ENCODE measurements at regions not wholly inside any gene's neighbourhood (a gene's known extent, or its start where the extent isn't known, plus 50 kb on each side); places are given as distances from the start of the nearest gene placed in this dataset.

- Mint-ChIP-seq H3K4me3 (no peak overlapping the region), H3K9me3 (ENCODE audit: insufficient read depth) (no peaks in the 10 kb centered on the region), H3K27me3 (no peaks in the 10 kb centered on the region), H3K4me1 (no peaks in the 10 kb centered on the region), H3K27ac (no peak overlapping the region)
- Histone ChIP-seq H3K27me3 (replicated peaks in 1 of 4; ENCODE audit: control extremely low read depth in 1 of 4, control insufficient read depth in 3 of 4, insufficient read depth in 4 of 4, low read length in 3 of 4) (no peaks in the 10 kb centered on the region), H3K36me3 (replicated peaks in 1 of 2; ENCODE audit: control extremely low read depth in 1 of 2, control insufficient read depth in 1 of 2, extremely low read depth in 1 of 2, insufficient read depth in 2 of 2, low read length in 1 of 2) (no peaks in the 10 kb centered on the region), H3K9me3 (ENCODE audit: control extremely low read depth in 1 of 3, control insufficient read depth in 2 of 3, insufficient read depth in 1 of 3, low read length in 2 of 3) (peaks cover 0 to 4% (median 0%) of the 10 kb centered on the region in 3 donors), H3K27ac (ENCODE audit: low read length in 2 of 2) (no peak overlapping the region), H3K4me2 (replicated peaks; ENCODE audit: low read depth, low read length, poor library complexity, severe bottlenecking) (no peak overlapping the region), H2AFZ (ENCODE audit: insufficient read depth, low read depth, low read length, poor library complexity, severe bottlenecking) (no peak overlapping the region), H4K20me1 (ENCODE audit: control insufficient read depth, insufficient read depth, low read length, poor library complexity, severe bottlenecking) (no peaks in the 10 kb centered on the region), H3K9ac (ENCODE audit: low read length) (no peak overlapping the region), H3K79me2 (ENCODE audit: control insufficient read depth, insufficient read depth, low read length) (no peaks in the 10 kb centered on the region), H3K4me3 (ENCODE audit: control extremely low read depth in 1 of 5, extremely low read depth in 1 of 5, insufficient read depth in 1 of 5, low read depth in 2 of 5, low read length in 4 of 5) (no peak overlapping the region), H3K4me1 (ENCODE audit: control insufficient read depth in 2 of 2, insufficient read depth in 2 of 2, low read length in 2 of 2) (no peaks in the 10 kb centered on the region)
- no peak for ATAC-seq (ENCODE audit: low read depth)
- no peak for DNase-seq
- TF ChIP-seq CTCF (IDR thresholded peaks at IDR 0.05) = no peak
- no peak for TF ChIP-seq EZH2 (IDR thresholded peaks at IDR 0.05; ENCODE audit: borderline replicate concordance, insufficient read depth, low read depth, low read length, poor library complexity, severe bottlenecking)
- ChIA-PET POLR2A (no interaction called here), CTCF (no interaction called here)
- intact Hi-C loops (cut with micrococcal nuclease) = no loop called here
- WGBS (ENCODE audit: insufficient coverage) = 89% methylated on average over 4 of the region's 8 CpGs
Observed at GRCh38 chr11:56846631-56847576, 98.4 kb upstream of the OR9G4 start.

- no peaks in the 10 kb centered on the region for H3K27me3 ChIP-seq (replicated peaks in 1 of 4; ENCODE audit: control extremely low read depth in 1 of 4, control insufficient read depth in 3 of 4, insufficient read depth in 4 of 4, low read length in 3 of 4)
- no peak overlapping the region for H3K9ac ChIP-seq (ENCODE audit: low read length)
- no peak overlapping the region for H3K27ac Mint-ChIP-seq
- no peaks in the 10 kb centered on the region for H3K4me1 Mint-ChIP-seq
- no peaks in the 10 kb centered on the region for H3K36me3 ChIP-seq (replicated peaks in 1 of 2; ENCODE audit: control extremely low read depth in 1 of 2, control insufficient read depth in 1 of 2, extremely low read depth in 1 of 2, insufficient read depth in 2 of 2, low read length in 1 of 2)
- TF ChIP-seq EZH2 (IDR thresholded peaks at IDR 0.05; ENCODE audit: borderline replicate concordance, insufficient read depth, low read depth, low read length, poor library complexity, severe bottlenecking) (no peak), CTCF (IDR thresholded peaks at IDR 0.05) (no peak)
- H3K4me1 ChIP-seq (ENCODE audit: control insufficient read depth in 2 of 2, insufficient read depth in 2 of 2, low read length in 2 of 2) = no peaks in the 10 kb centered on the region
- H3K9me3 ChIP-seq (ENCODE audit: control extremely low read depth in 1 of 3, control insufficient read depth in 2 of 3, insufficient read depth in 1 of 3, low read length in 2 of 3) = peaks cover 0 to 4% (median 0%) of the 10 kb centered on the region in 3 donors
- H4K20me1 ChIP-seq (ENCODE audit: control insufficient read depth, insufficient read depth, low read length, poor library complexity, severe bottlenecking) = no peaks in the 10 kb centered on the region
- H3K4me2 ChIP-seq (replicated peaks; ENCODE audit: low read depth, low read length, poor library complexity, severe bottlenecking) = no peak overlapping the region
- 93% methylated on average over 19 of the region's 20 CpGs for WGBS (ENCODE audit: insufficient coverage)
- ATAC-seq (ENCODE audit: low read depth) (no peak), DNase-seq (no peak)
- no peaks in the 10 kb centered on the region for H3K79me2 ChIP-seq (ENCODE audit: control insufficient read depth, insufficient read depth, low read length)
- ChIA-PET CTCF (no interaction called here), POLR2A (no interaction called here)
- no peak overlapping the region for H3K27ac ChIP-seq (ENCODE audit: low read length in 2 of 2)
- no peaks in the 10 kb centered on the region for H3K9me3 Mint-ChIP-seq (ENCODE audit: insufficient read depth)
- intact Hi-C loops (cut with micrococcal nuclease) = no loop called here
- H2AFZ ChIP-seq (ENCODE audit: insufficient read depth, low read depth, low read length, poor library complexity, severe bottlenecking) = no peak overlapping the region
- H3K4me3 Mint-ChIP-seq = no peak overlapping the region
- H3K4me3 ChIP-seq (ENCODE audit: control extremely low read depth in 1 of 5, extremely low read depth in 1 of 5, insufficient read depth in 1 of 5, low read depth in 2 of 5, low read length in 4 of 5) = no peak overlapping the region
- no peaks in the 10 kb centered on the region for H3K27me3 Mint-ChIP-seq
Observed at GRCh38 chr11:56845121-56845732, 96.7 kb upstream of the OR9G4 start.
